Glomerular visceral epithelial cell (primary cell): ENCODE measurements at regions not wholly inside any gene's neighbourhood (a gene's known extent, or its start where the extent isn't known, plus 50 kb on each side); places are given as distances from the start of the nearest gene placed in this dataset.

ENCODE experiments used
- DNase-seq: peaks from one replicate; pipeline ENCODE4 v3.0.0-alpha.2; 2016; ENCODE audit errors: extremely low spot score

- no peak for DNase-seq
Measured at GRCh38 chr5:74288448-74289108, 351.9 kb downstream of the ENC1 start.

GRCh38 chr5:74288038-74288437 lies 352.5 kb downstream of the ENC1 start:
- no peak for DNase-seq

- DNase-seq, result no peak
Measured at GRCh38 chr5:74286734-74287695, 353.5 kb downstream of the ENC1 start.

GRCh38 chr5:74285675-74286280 lies 354.8 kb downstream of the ENC1 start:
- DNase-seq, result no peak

GRCh38 chr5:74282490-74282889 lies 358.0 kb downstream of the ENC1 start:
- no peak for DNase-seq

- DNase-seq, result peak; percentile 31
Measured at GRCh38 chr5:74281166-74281565, 359.4 kb downstream of the ENC1 start.

- DNase-seq, result peak; percentile 11
Measured at GRCh38 chr5:74280306-74280705, 360.2 kb downstream of the ENC1 start.

GRCh38 chr5:74279244-74279643 lies 361.3 kb downstream of the ENC1 start:
- DNase-seq, result no peak

GRCh38 chr5:74277418-74277817 lies 363.1 kb downstream of the ENC1 start:
- no peak for DNase-seq

- DNase-seq, result no peak
Measured at GRCh38 chr5:74275171-74275992, 365.1 kb downstream of the ENC1 start.

- DNase-seq, result no peak
Measured at GRCh38 chr5:74274326-74274725, 366.2 kb downstream of the ENC1 start.

GRCh38 chr5:74272831-74273451 lies 367.6 kb downstream of the ENC1 start:
- no peak for DNase-seq

GRCh38 chr5:74272024-74272775 lies 368.3 kb downstream of the ENC1 start:
- peak; percentile 75 for DNase-seq

- no peak for DNase-seq
Measured at GRCh38 chr5:74268297-74268696, 372.2 kb downstream of the ENC1 start.

GRCh38 chr5:74266836-74267235 lies 373.7 kb downstream of the ENC1 start:
- DNase-seq, result no peak

GRCh38 chr5:74266132-74266531 lies 374.4 kb downstream of the ENC1 start:
- DNase-seq, result no peak

- DNase-seq, result no peak
Measured at GRCh38 chr5:74262544-74263207, 377.9 kb downstream of the ENC1 start.

- DNase-seq, result no peak
Measured at GRCh38 chr5:74261866-74262265, 378.7 kb downstream of the ENC1 start.

- no peak for DNase-seq
Measured at GRCh38 chr5:74261421-74261820, 379.1 kb downstream of the ENC1 start.

- no peak for DNase-seq
Measured at GRCh38 chr5:74259572-74259971, 381.0 kb downstream of the ENC1 start.
